ENCODE measurements at regions not wholly inside any gene's neighbourhood (a gene's known extent, or its start where the extent isn't known, plus 50 kb on each side); places are given as distances from the start of the nearest gene placed in this dataset.

DNA sequence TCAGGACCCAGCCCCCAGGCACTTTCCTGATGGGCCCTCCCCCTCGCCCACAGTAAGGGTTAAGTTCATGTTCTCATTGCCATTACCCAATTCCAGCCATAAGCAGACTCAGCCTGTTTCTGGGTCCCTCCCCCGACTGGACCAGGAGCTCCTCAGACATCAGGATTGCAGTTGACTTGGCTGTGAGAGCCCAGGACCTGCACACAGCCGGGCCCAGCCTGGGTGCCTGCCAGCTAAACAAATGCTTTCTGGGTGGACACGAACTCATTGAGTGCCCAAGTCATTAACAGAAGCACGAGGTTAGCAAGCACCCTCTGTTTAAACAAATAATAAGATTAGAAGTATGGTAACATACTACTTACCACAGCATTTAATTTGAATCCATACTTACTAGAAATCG, 147.9 kb upstream of the POU3F1 start:
- no peaks in the 10 kb centered on the region for H3K27me3 ChIP-seq (ENCODE audit: control insufficient read depth in 2 of 2, insufficient read depth in 2 of 2, low read length in 2 of 2)
- no peak overlapping the region for H3K4me3 ChIP-seq (replicated peaks in 1 of 3; ENCODE audit: insufficient read depth in 1 of 3, low read depth in 1 of 3, low read length in 3 of 3)
- no peak for FAIRE-seq
- no peak overlapping the region for H3K27ac ChIP-seq (ENCODE audit: insufficient read depth, low read depth, low read length)
- no peak overlapping the region for H3K4me2 ChIP-seq (ENCODE audit: insufficient read depth, low read length)
- no peaks in the 10 kb centered on the region for H3K79me2 ChIP-seq (ENCODE audit: control insufficient read depth, insufficient read depth, low read length)
- no TSS peak for BruUV-seq (replicated peaks)
- H3K9ac ChIP-seq (replicated peaks; ENCODE audit: extremely low read depth, insufficient read depth, low read length): no peak overlapping the region
- H3K9me1 ChIP-seq (replicated peaks; ENCODE audit: control insufficient read depth, extremely low read depth, insufficient read depth, low read length): no peaks in the 10 kb centered on the region
- no peak overlapping the region for H2AFZ ChIP-seq (ENCODE audit: low read depth, low read length)
- ChIA-PET CTCF (interaction anchor here (0.7 kb wide), 1 partner anchor 10 kb away, joined by 3 read pairs; no protein-coding TSS in a partner anchor), POLR2A (no interaction called here)
- dilution Hi-C loops (cut with MboI; ENCODE audit: extremely low pct_ligation_motif_present, low sequenced_read_pairs): no loop called here
- no peak for TF ChIP-seq MYC (IDR thresholded peaks at IDR 0.05; ENCODE audit: low read depth, low read length)
- TF ChIP-seq, protein P1, sequence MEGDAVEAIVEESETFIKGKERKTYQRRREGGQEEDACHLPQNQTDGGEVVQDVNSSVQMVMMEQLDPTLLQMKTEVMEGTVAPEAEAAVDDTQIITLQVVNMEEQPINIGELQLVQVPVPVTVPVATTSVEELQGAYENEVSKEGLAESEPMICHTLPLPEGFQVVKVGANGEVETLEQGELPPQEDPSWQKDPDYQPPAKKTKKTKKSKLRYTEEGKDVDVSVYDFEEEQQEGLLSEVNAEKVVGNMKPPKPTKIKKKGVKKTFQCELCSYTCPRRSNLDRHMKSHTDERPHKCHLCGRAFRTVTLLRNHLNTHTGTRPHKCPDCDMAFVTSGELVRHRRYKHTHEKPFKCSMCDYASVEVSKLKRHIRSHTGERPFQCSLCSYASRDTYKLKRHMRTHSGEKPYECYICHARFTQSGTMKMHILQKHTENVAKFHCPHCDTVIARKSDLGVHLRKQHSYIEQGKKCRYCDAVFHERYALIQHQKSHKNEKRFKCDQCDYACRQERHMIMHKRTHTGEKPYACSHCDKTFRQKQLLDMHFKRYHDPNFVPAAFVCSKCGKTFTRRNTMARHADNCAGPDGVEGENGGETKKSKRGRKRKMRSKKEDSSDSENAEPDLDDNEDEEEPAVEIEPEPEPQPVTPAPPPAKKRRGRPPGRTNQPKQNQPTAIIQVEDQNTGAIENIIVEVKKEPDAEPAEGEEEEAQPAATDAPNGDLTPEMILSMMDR (IDR thresholded peaks at IDR 0.05; ENCODE audit: extremely low read depth in 1 of 2, insufficient read depth in 1 of 2, low read depth in 1 of 2, low read length in 2 of 2): no peak
- no peak for TF ChIP-seq POLR2AphosphoS5 (IDR thresholded peaks at IDR 0.05; ENCODE audit: insufficient read depth, low read depth, low read length)
- no peak for TF ChIP-seq GATA2 (IDR thresholded peaks at IDR 0.05; ENCODE audit: insufficient read depth, insufficient read length, low read depth, low read length)
- no peak for TF ChIP-seq EZH2 (IDR thresholded peaks at IDR 0.05; ENCODE audit: borderline replicate concordance, low read depth, low read length, severe bottlenecking)
- no peak for TF ChIP-seq JUN (IDR thresholded peaks at IDR 0.05; ENCODE audit: borderline replicate concordance, insufficient read depth, insufficient read length, low read depth)
- TF ChIP-seq FOS (IDR thresholded peaks at IDR 0.05; ENCODE audit: borderline replicate concordance, insufficient read depth, low read length): no peak
- no peaks in the 10 kb centered on the region for H3K4me1 ChIP-seq (ENCODE audit: control insufficient read depth, extremely low read depth, insufficient read depth, low read length)
- no peaks in the 10 kb centered on the region for H3K9me3 ChIP-seq (replicated peaks; ENCODE audit: control insufficient read depth, insufficient read depth, low read length)
- DNase-seq (ENCODE audit: low read depth, low spot score): no peak
- no peaks in the 10 kb centered on the region for H3K36me3 ChIP-seq (ENCODE audit: control insufficient read depth in 2 of 2, extremely low read depth in 1 of 2, insufficient read depth in 2 of 2, low read length in 2 of 2)
- intact Hi-C loops (cut with micrococcal nuclease): no loop called here
- no peaks in the 10 kb centered on the region for H4K20me1 ChIP-seq (replicated peaks; ENCODE audit: control insufficient read depth, extremely low read depth, insufficient read depth, low read length)
